ENCODE measurements at regions not wholly inside any gene's neighbourhood (a gene's known extent, or its start where the extent isn't known, plus 50 kb on each side); places are given as distances from the start of the nearest gene placed in this dataset.

DNA sequence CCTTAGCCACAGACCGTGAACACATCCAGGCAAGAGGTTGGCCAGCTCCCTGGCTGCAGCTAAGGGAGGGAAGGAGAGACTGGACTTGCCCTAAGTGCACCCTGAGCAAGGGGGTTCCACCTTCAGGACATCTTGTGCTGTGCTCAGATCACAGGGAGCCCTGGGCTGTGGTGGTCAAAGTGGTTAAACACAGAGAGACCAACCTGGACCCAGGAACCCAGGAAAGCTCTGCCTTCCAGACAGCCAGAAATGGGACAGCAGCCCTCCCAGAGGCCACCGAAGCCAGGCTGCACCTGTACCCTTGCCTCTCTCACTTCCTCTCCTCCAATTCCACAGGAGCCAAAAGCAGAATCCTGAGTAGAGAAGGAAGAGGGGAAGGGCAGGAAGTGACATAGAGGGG is 105.2 kb upstream of the TMEM45B start:
- TF ChIP-seq POLR2A (IDR thresholded peaks at IDR 0.05; ENCODE audit: low read length) (no peak), CTCF (IDR thresholded peaks at IDR 0.05) (no peak), JUN (IDR thresholded peaks at IDR 0.05) (no peak), MYC (IDR thresholded peaks at IDR 0.05; ENCODE audit: borderline replicate concordance, low read length) (no peak), SMC3 (IDR thresholded peaks at IDR 0.05) (no peak), CBX2 (IDR thresholded peaks at IDR 0.05; ENCODE audit: borderline replicate concordance, low read depth) (no peak), REST (IDR thresholded peaks at IDR 0.05) (no peak), RFX5 (IDR thresholded peaks at IDR 0.05) (no peak), SREBF2 (IDR thresholded peaks at IDR 0.05) (no peak), KDM1A (IDR thresholded peaks at IDR 0.05; ENCODE audit: low read depth) (no peak), RAD21 (conservative IDR thresholded peaks at IDR 0.05 in 1 of 2, IDR thresholded peaks at IDR 0.05 in 1 of 2) (no peak), RCOR1 (IDR thresholded peaks at IDR 0.05; ENCODE audit: low read depth, low read length) (no peak), CEBPB (IDR thresholded peaks at IDR 0.05) (no peak)
- TF ChIP-seq, protein P1, sequence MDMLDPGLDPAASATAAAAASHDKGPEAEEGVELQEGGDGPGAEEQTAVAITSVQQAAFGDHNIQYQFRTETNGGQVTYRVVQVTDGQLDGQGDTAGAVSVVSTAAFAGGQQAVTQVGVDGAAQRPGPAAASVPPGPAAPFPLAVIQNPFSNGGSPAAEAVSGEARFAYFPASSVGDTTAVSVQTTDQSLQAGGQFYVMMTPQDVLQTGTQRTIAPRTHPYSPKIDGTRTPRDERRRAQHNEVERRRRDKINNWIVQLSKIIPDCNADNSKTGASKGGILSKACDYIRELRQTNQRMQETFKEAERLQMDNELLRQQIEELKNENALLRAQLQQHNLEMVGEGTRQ (IDR thresholded peaks at IDR 0.05) = no peak

Measured in A549 (cell line).